Adrenal gland (tissue), 9 donors: ENCODE measurements at regions not wholly inside any gene's neighbourhood (a gene's known extent, or its start where the extent isn't known, plus 50 kb on each side); places are given as distances from the start of the nearest gene placed in this dataset.
A peak's percentile ranks its signal among the peaks of the same experiment; 100 is the strongest.

Experiments
- DNase-seq, 7 donors: peaks; one replicate each; pipeline ENCODE4 v3.0.0-alpha.2; 2019 to 2020
- H3K27ac ChIP-seq, 5 donors: fragments of 200-600 bp; sonication (generic) in 4 of 5; 1 replicate in 3 of 5; 2 replicates in 2 of 5; pipeline versions ENCODE4 v1.5.1 to v1.8.0; 2016 to 2020; ENCODE audit warnings: mild to moderate bottlenecking in 1 of 5
- H3K27me3 ChIP-seq: fragments of 200-600 bp; 2 replicates; pipeline ENCODE4 v1.8.0; 2021
- H3K36me3 ChIP-seq, 2 donors: fragments of 200-600 bp; replicated peaks in 1 of 2; 1 replicate in 1 of 2; 2 replicates in 1 of 2; pipeline versions ENCODE4 v1.5.1 to v1.8.0; 2018 to 2022
- H3K4me1 ChIP-seq, 2 donors: fragments of 200-600 bp; replicated peaks in 1 of 2; 1 replicate in 1 of 2; 2 replicates in 1 of 2; pipeline versions ENCODE4 v1.5.1 to v1.8.0; 2018 to 2021
- H3K4me3 ChIP-seq, 4 donors: fragments of 200-600 bp; sonication (generic) in 3 of 4; one replicate each; pipeline ENCODE4 v1.5.1; 2016 to 2018
- H3K9me3 ChIP-seq, 3 donors: fragments of 200-600 bp; sonication (generic) in 1 of 3; replicated peaks in 1 of 3; 1 replicate in 2 of 3; 2 replicates in 1 of 3; pipeline versions ENCODE4 v1.5.1 to v1.8.0; 2016 to 2021
- POLR2A ChIP-seq, 2 donors: fragments of 450-650 bp; IDR thresholded peaks; one replicate each; pipeline ENCODE4 v1.6.1; 2017; ENCODE audit warnings: antibody characterized with exemption in 2 of 2, mild to moderate bottlenecking in 2 of 2, moderate library complexity in 1 of 2
- WGBS, 4 donors: extraction: QIAGEN DNeasy Blood & Tissue Kit in 2 of 4; methylation state at CpG; one replicate each; pipeline versions ENCODE4 v1.1.5 to v1.1.7; 2013 to 2017; 5-methylcytosine and 5-hydroxymethylcytosine counted together
- intact Hi-C, 2 donors: fragments of 100-400 bp; cut with DNase I; formaldehyde crosslinking; loops; one replicate each; pipeline versions ENCODE4 v1.14.1 to v1.15.0; 2022 to 2023
- TF ChIP-seq, protein P1 (sequence below), 6 experiments: fragments of 450-650 bp in 4 of 6; fragments of 200-600 bp in 2 of 6; sonication (generic) in 1 of 6; IDR thresholded peaks; 1 replicate in 5 of 6; 2 replicates in 1 of 6; pipeline versions ENCODE4 v1.5.1 to v1.8.0; 2016 to 2021; ENCODE audit warnings: antibody characterized with exemption in 6 of 6, mild to moderate bottlenecking in 2 of 6, moderate library complexity in 1 of 6
- donor health status: healthy with polysubstance abuse.
- donor health status: Bipolar disorder and iron deficiency.
- donor health status: DM: yes; HTN: yes; CAD: no.
- donor health status: DM: no; HTN: no; CAD: no.
- donor health status: DM: no; HTN: no; CAD: no.

DNA sequence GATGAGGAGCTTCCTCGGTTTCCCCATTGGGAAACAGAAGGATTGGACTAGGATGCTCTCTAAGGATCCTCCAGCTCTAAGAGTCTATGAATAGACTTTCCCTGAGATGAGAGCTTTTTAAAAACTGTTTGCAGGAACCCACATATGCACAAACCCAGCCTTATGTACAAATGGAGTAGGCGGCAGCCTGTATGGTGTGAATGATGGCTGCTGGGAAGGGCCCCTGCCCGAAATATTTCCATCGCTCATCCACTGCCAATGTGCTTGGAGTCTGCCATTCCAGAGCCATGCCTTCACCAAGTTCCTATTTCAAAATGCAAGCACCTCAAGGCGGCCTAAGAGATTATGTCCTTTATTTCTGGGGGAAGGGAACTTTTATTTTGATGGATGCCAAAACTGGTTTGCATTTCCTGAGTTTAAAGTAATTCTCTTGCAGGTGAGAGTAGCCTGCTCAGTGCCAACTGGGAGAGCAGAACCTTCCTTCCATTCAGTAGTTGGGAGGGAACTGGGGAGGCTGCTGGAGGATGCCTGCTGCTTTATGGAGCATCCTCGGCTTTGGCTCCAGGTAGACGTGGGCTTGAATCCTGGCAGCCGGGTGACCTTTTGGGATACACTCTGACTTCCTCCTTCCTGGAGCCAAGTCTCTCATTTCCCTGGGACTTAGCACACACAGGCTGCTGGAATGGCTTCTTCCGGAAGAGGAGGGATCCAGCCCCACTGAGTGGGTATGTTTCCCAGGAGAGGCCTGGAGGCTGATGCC is 165.9 kb downstream of the ACTL8 start:
- H3K4me3 ChIP-seq, result no peak overlapping the region
- 51 to 68% (median 60%) methylated on average over 8 to 9 of the region's 9 CpGs for WGBS, 4 donors
- no peaks in the 10 kb centered on the region for H3K36me3 ChIP-seq
- DNase-seq, result peak in 1 of 7 donors; percentile 33
- no peak for TF ChIP-seq POLR2A (IDR thresholded peaks at IDR 0.05)
- TF ChIP-seq, protein P1, sequence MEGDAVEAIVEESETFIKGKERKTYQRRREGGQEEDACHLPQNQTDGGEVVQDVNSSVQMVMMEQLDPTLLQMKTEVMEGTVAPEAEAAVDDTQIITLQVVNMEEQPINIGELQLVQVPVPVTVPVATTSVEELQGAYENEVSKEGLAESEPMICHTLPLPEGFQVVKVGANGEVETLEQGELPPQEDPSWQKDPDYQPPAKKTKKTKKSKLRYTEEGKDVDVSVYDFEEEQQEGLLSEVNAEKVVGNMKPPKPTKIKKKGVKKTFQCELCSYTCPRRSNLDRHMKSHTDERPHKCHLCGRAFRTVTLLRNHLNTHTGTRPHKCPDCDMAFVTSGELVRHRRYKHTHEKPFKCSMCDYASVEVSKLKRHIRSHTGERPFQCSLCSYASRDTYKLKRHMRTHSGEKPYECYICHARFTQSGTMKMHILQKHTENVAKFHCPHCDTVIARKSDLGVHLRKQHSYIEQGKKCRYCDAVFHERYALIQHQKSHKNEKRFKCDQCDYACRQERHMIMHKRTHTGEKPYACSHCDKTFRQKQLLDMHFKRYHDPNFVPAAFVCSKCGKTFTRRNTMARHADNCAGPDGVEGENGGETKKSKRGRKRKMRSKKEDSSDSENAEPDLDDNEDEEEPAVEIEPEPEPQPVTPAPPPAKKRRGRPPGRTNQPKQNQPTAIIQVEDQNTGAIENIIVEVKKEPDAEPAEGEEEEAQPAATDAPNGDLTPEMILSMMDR (IDR thresholded peaks at IDR 0.05), result no peak
- no peak overlapping the region for H3K27ac ChIP-seq
- H3K27me3 ChIP-seq, result peaks cover 18% of the 10 kb centered on the region
- H3K9me3 ChIP-seq, result no peaks in the 10 kb centered on the region
- intact Hi-C loops, result loop anchor here in 1 of 2 donors (5.0 to 10.0 kb wide), 3 partner anchors 176 to 654 kb away; no protein-coding TSS in a partner anchor
- H3K4me1 ChIP-seq, result no peaks in the 10 kb centered on the region

DNA sequence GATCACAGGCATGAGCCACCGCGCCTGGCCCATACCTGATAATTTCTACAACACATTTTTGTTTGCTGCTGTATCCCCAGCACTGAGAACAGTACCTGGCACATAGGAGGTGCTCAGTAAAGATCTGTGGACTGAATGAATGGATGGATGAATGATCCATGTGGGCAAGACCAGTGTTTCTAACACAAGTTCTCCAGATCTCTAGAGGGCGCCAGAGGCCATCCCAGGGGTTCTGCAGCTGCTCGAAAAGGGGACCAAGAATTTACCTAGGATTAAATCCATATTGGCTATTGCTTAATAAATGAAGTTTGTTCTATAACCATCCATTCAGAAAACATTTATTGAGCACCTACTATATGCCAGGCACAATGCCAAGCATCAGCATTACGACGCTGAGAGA is 167.7 kb downstream of the ACTL8 start:
- Histone ChIP-seq H3K9me3 (no peaks in the 10 kb centered on the region), H3K36me3 (no peaks in the 10 kb centered on the region), H3K27ac (no peak overlapping the region), H3K4me1 (no peaks in the 10 kb centered on the region), H3K27me3 (peaks cover 21% of the 10 kb centered on the region), H3K4me3 (no peak overlapping the region)
- peak; percentile 30 to 67 (median 58) for DNase-seq
- WGBS, 4 donors, result 8 to 21% (median 9%) methylated on average over 6 of the region's 6 CpGs
- no peak for TF ChIP-seq POLR2A (IDR thresholded peaks at IDR 0.05)
- TF ChIP-seq, protein P1 (IDR thresholded peaks at IDR 0.05), result peak in 5 of 6 experiments; percentile 15 to 59 (median 45)
- intact Hi-C loops, result loop anchor here in 1 of 2 donors (5.0 to 10.0 kb wide), 3 partner anchors 174 to 652 kb away; no protein-coding TSS in a partner anchor

DNA sequence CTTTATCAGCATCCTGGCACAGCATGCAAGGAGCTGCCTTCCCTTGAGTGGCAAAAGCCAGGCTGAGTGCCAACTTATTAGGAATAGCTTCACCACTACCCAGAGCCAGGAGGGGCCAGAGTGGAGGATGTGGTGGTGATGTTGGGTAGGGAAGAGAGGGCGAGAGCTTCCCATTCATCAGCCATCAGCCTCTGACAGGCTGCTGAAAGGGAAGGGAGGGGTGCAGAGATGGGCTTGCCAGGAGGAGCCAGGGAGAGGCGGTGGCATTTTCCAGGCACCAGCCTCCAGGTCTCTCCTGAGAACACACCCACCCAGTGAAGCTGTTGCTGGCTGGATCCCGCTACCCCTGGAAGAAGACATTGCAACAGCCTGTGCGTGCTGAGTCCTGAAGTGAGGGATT is 168.5 kb downstream of the ACTL8 start:
- WGBS, 4 donors, result 71 to 77% (median 72%) methylated on average over 3 to 4 of the region's 4 CpGs
- Histone ChIP-seq H3K36me3 (no peaks in the 10 kb centered on the region), H3K4me3 (no peak overlapping the region), H3K27ac (no peak overlapping the region), H3K9me3 (no peaks in the 10 kb centered on the region), H3K4me1 (no peaks in the 10 kb centered on the region), H3K27me3 (peaks cover 21% of the 10 kb centered on the region)
- intact Hi-C loops, result loop anchor here in 1 of 2 donors (5.0 to 10.0 kb wide), 3 partner anchors 174 to 651 kb away; no protein-coding TSS in a partner anchor
- no peak for DNase-seq
- TF ChIP-seq, protein P1 (IDR thresholded peaks at IDR 0.05), result no peak
- no peak for TF ChIP-seq POLR2A (IDR thresholded peaks at IDR 0.05)

DNA sequence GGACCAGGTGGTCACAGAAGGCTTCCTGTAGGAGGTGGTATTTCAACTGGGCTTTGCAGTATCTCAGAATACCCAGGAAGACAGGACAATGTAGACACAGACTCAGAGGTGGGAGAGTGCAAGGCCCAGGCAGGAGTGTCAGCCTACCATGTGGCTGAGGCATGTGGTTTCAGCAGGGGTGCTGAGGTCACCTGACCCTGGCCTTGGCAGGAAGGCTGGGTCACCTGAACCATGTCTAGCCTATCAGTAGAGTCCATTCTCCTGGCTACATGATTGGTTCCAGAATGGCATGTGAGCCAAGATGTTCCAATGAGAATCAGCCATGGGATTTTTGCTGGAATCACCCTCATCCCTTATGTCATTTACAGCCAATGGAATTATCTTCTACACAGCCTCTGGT is 169.4 kb downstream of the ACTL8 start:
- intact Hi-C loops, result loop anchor here in 1 of 2 donors (5.0 to 10.0 kb wide), 3 partner anchors 173 to 650 kb away; no protein-coding TSS in a partner anchor
- DNase-seq, result no peak
- Histone ChIP-seq H3K4me1 (no peaks in the 10 kb centered on the region), H3K36me3 (no peaks in the 10 kb centered on the region), H3K27ac (no peak overlapping the region), H3K27me3 (peaks cover 14% of the 10 kb centered on the region), H3K4me3 (no peak overlapping the region), H3K9me3 (no peaks in the 10 kb centered on the region)
- TF ChIP-seq, protein P1 (IDR thresholded peaks at IDR 0.05), result no peak
- TF ChIP-seq POLR2A (IDR thresholded peaks at IDR 0.05), result no peak
